ENCODE measurements at regions not wholly inside any gene's neighbourhood (a gene's known extent, or its start where the extent isn't known, plus 50 kb on each side); places are given as distances from the start of the nearest gene placed in this dataset.

- Histone ChIP-seq H3K4me3 (no peak overlapping the region), H3K27ac (no peak overlapping the region), H3K9me3 (no peaks in the 10 kb centered on the region), H3K4me1 (peaks cover 39% of the 10 kb centered on the region), H3K27me3 (no peaks in the 10 kb centered on the region), H3K36me3 (no peaks in the 10 kb centered on the region)
- intact Hi-C loops (cut with DNase I), result no loop called here
- DNase-seq (ENCODE audit: extremely low spot score in 2 of 2), result no peak
- TF ChIP-seq POLR2AphosphoS5 (IDR thresholded peaks at IDR 0.05; ENCODE audit: insufficient read depth in 1 of 2, low read depth in 1 of 2), result no peak
- no peak for TF ChIP-seq CTCF (IDR thresholded peaks at IDR 0.05)
- TF ChIP-seq POLR2A (IDR thresholded peaks at IDR 0.05), result no peak
These were observed 125.3 kb upstream of the THBS1 start for GRCh38 chr15:39455471-39455991.

- intact Hi-C loops (cut with DNase I), result no loop called here
- DNase-seq (ENCODE audit: extremely low spot score in 2 of 2), result no peak
- Histone ChIP-seq H3K4me3 (no peak overlapping the region), H3K27me3 (no peaks in the 10 kb centered on the region), H3K27ac (no peak overlapping the region), H3K36me3 (no peaks in the 10 kb centered on the region), H3K9me3 (no peaks in the 10 kb centered on the region), H3K4me1 (peaks cover 32% of the 10 kb centered on the region)
- no peak for TF ChIP-seq POLR2AphosphoS5 (IDR thresholded peaks at IDR 0.05; ENCODE audit: insufficient read depth in 1 of 2, low read depth in 1 of 2)
- TF ChIP-seq POLR2A (IDR thresholded peaks at IDR 0.05), result no peak
- no peak for TF ChIP-seq CTCF (IDR thresholded peaks at IDR 0.05)
These were observed 124.7 kb upstream of the THBS1 start for GRCh38 chr15:39456159-39456558.

GRCh38 chr15:39456582-39457330 lies 124.1 kb upstream of the THBS1 start:
- Histone ChIP-seq H3K36me3 (no peaks in the 10 kb centered on the region), H3K27ac (no peak overlapping the region), H3K9me3 (no peaks in the 10 kb centered on the region), H3K4me1 (peaks cover 26% of the 10 kb centered on the region), H3K27me3 (no peaks in the 10 kb centered on the region), H3K4me3 (no peak overlapping the region)
- DNase-seq (ENCODE audit: extremely low spot score in 2 of 2), result no peak
- intact Hi-C loops (cut with DNase I), result no loop called here
- TF ChIP-seq POLR2A (IDR thresholded peaks at IDR 0.05) (no peak), CTCF (IDR thresholded peaks at IDR 0.05) (no peak), POLR2AphosphoS5 (IDR thresholded peaks at IDR 0.05; ENCODE audit: insufficient read depth in 1 of 2, low read depth in 1 of 2) (no peak)

DNA sequence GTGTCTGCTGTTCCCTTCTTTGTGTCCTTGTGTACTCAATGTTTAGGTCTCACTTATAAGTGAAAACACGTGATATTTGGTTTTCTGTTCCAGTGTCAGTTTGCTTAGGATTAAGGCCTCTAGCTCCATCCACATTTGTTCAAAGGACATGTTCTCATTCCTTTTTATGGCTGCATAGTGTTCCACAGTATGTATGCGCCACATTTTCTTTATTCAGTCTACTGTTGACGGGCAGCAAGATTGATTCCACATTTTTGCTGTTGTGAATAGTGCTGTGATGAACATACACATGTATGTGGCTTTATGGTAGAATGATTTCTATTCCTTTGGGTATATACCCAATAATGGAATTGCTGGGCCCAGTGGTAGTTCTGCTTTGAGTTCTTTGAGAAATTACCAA lies 122.7 kb upstream of the THBS1 start:
- Histone ChIP-seq H3K4me1 (peaks cover 23% of the 10 kb centered on the region), H3K4me3 (no peak overlapping the region), H3K27me3 (no peaks in the 10 kb centered on the region), H3K9me3 (no peaks in the 10 kb centered on the region), H3K36me3 (no peaks in the 10 kb centered on the region), H3K27ac (no peak overlapping the region)
- DNase-seq (ENCODE audit: extremely low spot score in 2 of 2), result no peak
- TF ChIP-seq CTCF (IDR thresholded peaks at IDR 0.05) (no peak), POLR2AphosphoS5 (IDR thresholded peaks at IDR 0.05; ENCODE audit: insufficient read depth in 1 of 2, low read depth in 1 of 2) (no peak), POLR2A (IDR thresholded peaks at IDR 0.05) (no peak)
- intact Hi-C loops (cut with DNase I), result no loop called here

DNA sequence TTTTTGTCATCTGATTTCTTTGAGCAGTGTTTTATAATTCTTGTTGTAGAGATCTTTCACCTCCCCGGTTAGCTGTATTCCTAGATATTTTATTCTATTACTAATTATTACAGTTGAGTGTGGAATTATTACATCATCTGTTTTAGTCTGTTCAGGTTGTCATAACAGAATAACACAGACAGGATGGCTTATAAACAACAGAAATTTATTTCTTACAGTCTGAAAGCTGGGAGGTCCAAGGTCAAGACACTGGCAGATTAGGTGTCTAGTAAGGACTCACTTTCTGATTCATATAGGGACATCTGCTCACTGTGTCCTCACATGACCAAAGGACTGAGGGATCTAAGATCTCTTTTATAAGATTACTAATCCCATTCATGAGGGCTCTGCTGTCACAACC lies 121.3 kb upstream of the THBS1 start:
- Histone ChIP-seq H3K4me3 (no peak overlapping the region), H3K27ac (no peak overlapping the region), H3K36me3 (no peaks in the 10 kb centered on the region), H3K4me1 (peaks cover 17% of the 10 kb centered on the region), H3K27me3 (no peaks in the 10 kb centered on the region), H3K9me3 (no peaks in the 10 kb centered on the region)
- intact Hi-C loops (cut with DNase I), result no loop called here
- no peak for DNase-seq (ENCODE audit: extremely low spot score in 2 of 2)
- TF ChIP-seq CTCF (IDR thresholded peaks at IDR 0.05) (no peak), POLR2A (IDR thresholded peaks at IDR 0.05) (no peak), POLR2AphosphoS5 (IDR thresholded peaks at IDR 0.05; ENCODE audit: insufficient read depth in 1 of 2, low read depth in 1 of 2) (no peak)

Measured in vagina (tissue), 2 donors.